Smooth muscle cell (in vitro differentiated cells): ENCODE measurements at regions not wholly inside any gene's neighbourhood (a gene's known extent, or its start where the extent isn't known, plus 50 kb on each side); places are given as distances from the start of the nearest gene placed in this dataset.

ENCODE experiments used
- DNase-seq: peaks from one replicate; lab custom pipeline; 2025; ENCODE audit not compliant: unreplicated experiment; lab: John Stamatoyannopoulos, UW
- H2AFZ ChIP-seq: fragments of 200-600 bp; sonication (generic); 2 replicates; pipeline ENCODE4 v1.6.0; 2016; ENCODE audit warnings: antibody characterized with exemption, low read depth, mild to moderate bottlenecking
- H3F3A ChIP-seq: fragments of 200-600 bp; sonication (generic); 2 replicates; pipeline ENCODE4 v1.6.0; 2017; ENCODE audit warnings: antibody characterized with exemption, low read depth
- H3K27ac ChIP-seq: fragments of 200-600 bp; sonication (generic); 2 replicates; pipeline ENCODE4 v1.5.1; 2016; ENCODE audit warnings: low read depth, mild to moderate bottlenecking
- H3K27me3 ChIP-seq: fragments of 200-600 bp; sonication (generic); 2 replicates; pipeline ENCODE4 v1.6.1; 2016; ENCODE audit warnings: low read depth, mild to moderate bottlenecking
- H3K36me3 ChIP-seq: fragments of 200-600 bp; sonication (generic); 2 replicates; pipeline ENCODE4 v1.5.1; 2016; ENCODE audit warnings: low read depth
- H3K4me1 ChIP-seq: fragments of 200-600 bp; sonication (generic); 2 replicates; pipeline ENCODE4 v1.5.1; 2016; ENCODE audit warnings: low read depth
- H3K4me2 ChIP-seq: fragments of 200-600 bp; sonication (generic); 2 replicates; pipeline ENCODE4 v1.6.0; 2016; ENCODE audit warnings: mild to moderate bottlenecking
- H3K4me3 ChIP-seq: fragments of 200-600 bp; sonication (generic); 2 replicates; pipeline ENCODE4 v1.5.1; 2016; ENCODE audit warnings: mild to moderate bottlenecking
- H3K79me2 ChIP-seq: fragments of 200-600 bp; sonication (generic); 2 replicates; pipeline ENCODE4 v1.6.0; 2016; ENCODE audit warnings: low read depth, mild to moderate bottlenecking
- H3K9ac ChIP-seq: fragments of 200-600 bp; sonication (generic); 2 replicates; pipeline ENCODE4 v1.6.0; 2016; ENCODE audit warnings: low read depth
- H3K9me3 ChIP-seq: fragments of 200-600 bp; sonication (generic); replicated peaks from 2 replicates; pipeline ENCODE4 v1.5.1; 2016; ENCODE audit warnings: low read depth
- H4K20me1 ChIP-seq: fragments of 200-600 bp; sonication (generic); 2 replicates; pipeline ENCODE4 v1.6.0; 2016; ENCODE audit warnings: low read depth
- CTCF ChIP-seq: fragments of 200-600 bp; sonication (generic); IDR thresholded peaks from 2 replicates; pipeline ENCODE4 v1.5.1; 2017; ENCODE audit warnings: borderline replicate concordance, mild to moderate bottlenecking, antibody characterized with exemption; ENCODE audit not compliant: insufficient read depth, poor library complexity, severe bottlenecking
- WGBS: methylation state at CpG from one replicate; pipeline ENCODE4 v1.1.7; 2016; ENCODE audit warnings: low lambda C conversion rate; 5-methylcytosine and 5-hydroxymethylcytosine counted together

- no peaks in the 10 kb centered on the region for H3K4me1 ChIP-seq
- H3K79me2 ChIP-seq, result no peaks in the 10 kb centered on the region
- 90% methylated on average over 6 of the region's 6 CpGs for WGBS
- no peaks in the 10 kb centered on the region for H4K20me1 ChIP-seq
- H3F3A ChIP-seq, result no peaks in the 10 kb centered on the region
- no peak overlapping the region for H3K4me2 ChIP-seq
- H3K9ac ChIP-seq, result no peak overlapping the region
- no peaks in the 10 kb centered on the region for H3K9me3 ChIP-seq
- peaks cover 6% of the 10 kb centered on the region for H3K27me3 ChIP-seq
- TF ChIP-seq CTCF, result no peak
- H3K27ac ChIP-seq, result no peak overlapping the region
- H3K4me3 ChIP-seq, result no peak overlapping the region
- no peaks in the 10 kb centered on the region for H3K36me3 ChIP-seq
- DNase-seq, result no peak
- no peak overlapping the region for H2AFZ ChIP-seq
Measured at GRCh38 chr14:86391085-86391484, 861.1 kb downstream of the FLRT2 start.

- no peaks in the 10 kb centered on the region for H3K4me1 ChIP-seq
- H4K20me1 ChIP-seq, result no peaks in the 10 kb centered on the region
- H3K9me3 ChIP-seq, result no peaks in the 10 kb centered on the region
- peaks cover 6% of the 10 kb centered on the region for H3K27me3 ChIP-seq
- no peak for TF ChIP-seq CTCF
- no peaks in the 10 kb centered on the region for H3F3A ChIP-seq
- no peaks in the 10 kb centered on the region for H3K36me3 ChIP-seq
- H3K79me2 ChIP-seq, result no peaks in the 10 kb centered on the region
- DNase-seq, result no peak
- no peak overlapping the region for H3K9ac ChIP-seq
- no peak overlapping the region for H3K4me2 ChIP-seq
- no peak overlapping the region for H3K4me3 ChIP-seq
- no peak overlapping the region for H3K27ac ChIP-seq
- 80% methylated on average over 3 of the region's 3 CpGs for WGBS
- no peak overlapping the region for H2AFZ ChIP-seq
Measured at GRCh38 chr14:86388216-86388615, 858.3 kb downstream of the FLRT2 start.

- no peak for DNase-seq
- Histone ChIP-seq H4K20me1 (no peaks in the 10 kb centered on the region), H2AFZ (no peak overlapping the region), H3K9me3 (no peaks in the 10 kb centered on the region), H3K4me2 (no peak overlapping the region), H3K27ac (no peak overlapping the region), H3K79me2 (no peaks in the 10 kb centered on the region), H3K27me3 (no peaks in the 10 kb centered on the region), H3K4me3 (no peak overlapping the region), H3K9ac (no peak overlapping the region), H3K36me3 (no peaks in the 10 kb centered on the region), H3K4me1 (no peaks in the 10 kb centered on the region), H3F3A (no peaks in the 10 kb centered on the region)
- 70% methylated on average over 1 of the region's 1 CpG for WGBS
- TF ChIP-seq CTCF, result no peak
Measured at GRCh38 chr14:86373886-86374285, 843.9 kb downstream of the FLRT2 start.

GRCh38 chr14:86372402-86372801, 842.5 kb downstream of the FLRT2 start:
- DNase-seq, result no peak
- H2AFZ ChIP-seq, result no peak overlapping the region
- H3K36me3 ChIP-seq, result no peaks in the 10 kb centered on the region
- H3K79me2 ChIP-seq, result no peaks in the 10 kb centered on the region
- H3K9me3 ChIP-seq, result no peaks in the 10 kb centered on the region
- H3F3A ChIP-seq, result no peaks in the 10 kb centered on the region
- H4K20me1 ChIP-seq, result no peaks in the 10 kb centered on the region
- no peak overlapping the region for H3K4me3 ChIP-seq
- TF ChIP-seq CTCF, result no peak
- WGBS, result 100% methylated on average over 1 of the region's 1 CpG
- no peaks in the 10 kb centered on the region for H3K4me1 ChIP-seq
- H3K27me3 ChIP-seq, result no peaks in the 10 kb centered on the region
- no peak overlapping the region for H3K27ac ChIP-seq
- H3K4me2 ChIP-seq, result no peak overlapping the region
- no peak overlapping the region for H3K9ac ChIP-seq
